ENCODE measurements at regions not wholly inside any gene's neighbourhood (a gene's known extent, or its start where the extent isn't known, plus 50 kb on each side); places are given as distances from the start of the nearest gene placed in this dataset.

DNA sequence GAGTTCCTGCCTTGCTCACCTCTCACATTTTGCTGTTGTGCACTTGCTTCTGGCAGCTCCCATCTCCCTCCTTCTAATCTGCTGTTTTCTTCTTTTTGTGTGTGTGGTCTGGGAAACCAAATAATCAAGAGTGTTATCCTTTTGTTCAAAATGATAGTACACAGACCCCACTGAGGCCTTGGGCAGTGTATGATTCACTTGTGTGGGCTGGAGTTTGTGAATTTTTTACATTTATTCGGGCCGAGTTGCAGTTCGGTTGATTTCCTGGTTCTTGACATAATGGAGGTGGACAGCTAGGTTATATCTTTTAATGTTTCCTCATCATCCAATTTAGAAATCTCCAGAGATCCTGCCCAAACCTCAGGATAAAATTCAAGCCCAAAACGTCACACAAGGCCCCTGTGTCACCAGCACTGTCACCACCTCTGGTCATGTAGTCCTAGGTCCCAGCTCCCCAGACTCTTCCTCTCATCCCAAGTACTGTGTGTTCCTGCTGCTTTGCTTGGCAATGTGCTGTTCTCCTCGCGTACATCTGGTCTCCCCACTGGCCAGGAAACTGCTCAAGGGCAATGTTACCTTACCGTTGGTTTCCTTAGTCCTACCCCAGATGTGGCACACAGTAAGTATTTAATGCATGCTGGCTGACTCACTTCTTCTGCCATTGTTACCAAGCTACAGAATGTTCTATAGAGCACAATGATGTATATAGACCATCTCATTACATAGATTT is 55.7 kb upstream of the PHACTR2 start:
- DNase-seq = no peak

DNA sequence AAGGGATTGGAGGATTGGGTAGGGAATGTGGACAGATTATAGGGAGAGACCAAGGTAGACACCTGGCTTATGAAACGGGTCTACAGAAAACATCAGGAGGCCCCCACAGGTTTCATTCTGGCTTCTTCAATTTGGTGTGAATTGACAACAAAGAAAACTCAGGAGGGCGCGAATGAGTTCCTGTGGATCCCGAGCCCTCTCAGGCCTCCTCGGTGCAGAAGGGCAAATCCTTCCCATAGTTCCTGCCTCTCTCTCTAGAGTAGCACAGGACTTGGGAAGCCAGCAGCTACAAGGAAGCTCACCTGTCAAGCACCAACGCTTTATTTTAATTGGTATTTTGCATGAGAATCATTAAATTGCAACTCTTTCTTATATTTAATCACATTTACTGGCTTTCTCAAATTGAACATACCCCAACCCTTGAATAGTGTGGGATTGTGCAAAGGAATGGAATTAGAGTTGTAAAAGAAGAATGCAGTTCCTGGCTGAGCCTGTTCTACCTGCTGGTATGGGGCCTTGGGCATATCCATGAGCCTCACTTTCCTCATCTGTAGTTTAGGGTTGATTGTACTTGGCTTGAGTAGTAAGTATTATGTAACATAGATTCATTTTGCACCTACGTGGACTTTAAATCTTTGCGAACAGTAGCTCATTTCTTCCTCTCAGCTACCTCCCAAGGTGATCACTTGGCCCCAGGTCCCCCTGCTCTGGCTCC is 56.4 kb upstream of the PHACTR2 start:
- DNase-seq = no peak

DNA sequence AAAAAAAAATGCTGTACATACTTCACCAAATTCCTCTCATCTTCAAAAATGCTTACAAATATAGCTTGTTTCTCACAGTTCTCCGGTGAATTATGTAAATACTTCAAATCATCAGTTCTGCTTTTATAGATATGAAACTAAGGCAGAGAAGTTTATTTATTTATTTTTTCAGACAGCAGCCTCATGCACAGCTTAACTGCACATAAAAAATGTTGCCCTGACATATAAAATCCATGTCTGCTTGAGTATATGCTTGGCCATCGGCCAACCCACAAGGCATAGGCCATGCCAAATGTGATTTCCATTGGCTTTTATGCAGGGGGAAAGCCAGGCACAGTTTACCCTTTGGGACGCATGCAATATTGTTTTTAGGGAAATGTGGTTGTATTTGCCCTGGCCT is 57.3 kb upstream of the PHACTR2 start:
- DNase-seq = no peak

DNA sequence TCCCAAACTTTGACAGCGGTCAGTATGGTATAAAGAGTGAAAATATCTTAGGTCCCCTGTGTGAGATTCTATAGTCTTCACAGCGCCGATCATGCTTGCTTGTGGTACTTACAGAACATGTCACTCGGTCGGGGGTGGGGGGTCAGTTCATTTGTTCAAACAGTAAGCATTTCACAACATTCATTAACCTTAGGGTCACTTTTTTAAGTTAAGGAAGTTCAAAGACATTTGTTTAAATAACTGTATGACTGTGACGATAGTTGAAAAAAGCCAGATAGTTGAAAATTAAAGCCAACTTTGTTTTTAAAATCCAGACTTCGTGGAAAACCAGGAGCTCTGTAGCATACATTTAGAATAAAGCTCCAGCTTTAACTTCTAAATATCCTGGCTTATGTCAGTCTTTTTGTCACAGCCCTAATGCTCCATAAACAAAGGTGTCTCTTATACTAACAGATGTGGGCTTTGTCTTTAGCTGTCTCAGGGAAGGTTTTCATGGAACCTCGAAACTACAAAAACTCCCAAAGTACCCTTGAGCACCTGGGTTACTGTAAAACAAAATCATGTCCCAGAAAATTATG is 57.9 kb upstream of the PHACTR2 start:
- DNase-seq = no peak

DNA sequence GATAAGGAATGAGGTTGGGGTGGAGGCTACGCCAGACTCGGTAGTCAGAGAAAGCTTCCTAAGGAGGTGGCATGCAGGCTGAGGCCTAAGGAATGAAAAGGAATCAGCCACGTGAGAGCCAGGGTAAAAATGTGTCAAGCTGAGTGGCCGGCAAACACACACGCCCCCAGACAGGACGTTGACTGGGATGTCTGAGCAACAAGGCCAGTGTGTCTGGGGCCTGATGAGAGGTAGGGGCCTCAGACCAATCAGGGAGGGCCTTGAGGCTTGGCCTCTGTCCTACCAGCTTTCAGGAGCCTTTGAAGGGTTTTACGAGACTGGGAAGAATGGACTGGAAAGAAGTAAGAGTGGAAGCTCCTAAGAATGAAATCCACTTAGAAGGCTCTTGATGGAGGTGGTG is 61.0 kb upstream of the PHACTR2 start:
- no peak for DNase-seq

DNA sequence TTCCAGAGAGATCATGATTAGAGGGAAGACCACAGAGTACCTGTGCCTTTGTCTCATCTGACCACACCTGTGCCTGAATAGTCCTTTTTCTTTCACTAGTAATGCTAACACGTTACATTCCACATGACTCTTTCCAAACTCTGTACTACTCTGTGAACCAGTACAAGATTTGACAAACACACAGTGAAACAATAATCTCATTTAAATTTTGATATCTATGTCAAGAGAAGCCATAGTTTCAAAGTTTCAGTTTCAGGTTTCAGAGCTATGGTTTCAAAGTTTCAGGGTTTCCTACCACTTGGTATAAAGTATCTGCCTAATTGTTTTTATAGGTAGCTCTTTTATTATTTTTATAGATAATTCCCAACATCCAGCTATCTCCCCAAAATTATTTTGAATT is 62.0 kb upstream of the PHACTR2 start:
- no peak for DNase-seq

DNA sequence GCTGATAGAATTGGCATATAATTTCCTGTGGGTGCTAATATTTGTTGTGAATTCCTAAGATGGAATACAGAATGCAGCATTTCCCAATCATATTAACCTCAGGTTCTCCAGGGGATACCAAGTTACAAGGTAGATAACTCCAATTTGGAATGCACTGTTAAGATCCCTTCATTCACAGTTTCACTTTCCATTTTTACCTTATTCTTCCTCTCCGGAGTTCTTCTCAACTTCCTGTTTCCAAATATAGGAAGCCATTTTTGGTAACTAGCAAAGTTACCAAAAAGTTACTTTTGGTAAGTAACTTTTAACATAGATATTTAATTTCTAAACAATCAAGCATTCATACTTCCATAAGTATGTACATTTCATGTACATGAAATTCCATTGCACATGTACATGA is 63.5 kb upstream of the PHACTR2 start:
- DNase-seq = no peak

DNA sequence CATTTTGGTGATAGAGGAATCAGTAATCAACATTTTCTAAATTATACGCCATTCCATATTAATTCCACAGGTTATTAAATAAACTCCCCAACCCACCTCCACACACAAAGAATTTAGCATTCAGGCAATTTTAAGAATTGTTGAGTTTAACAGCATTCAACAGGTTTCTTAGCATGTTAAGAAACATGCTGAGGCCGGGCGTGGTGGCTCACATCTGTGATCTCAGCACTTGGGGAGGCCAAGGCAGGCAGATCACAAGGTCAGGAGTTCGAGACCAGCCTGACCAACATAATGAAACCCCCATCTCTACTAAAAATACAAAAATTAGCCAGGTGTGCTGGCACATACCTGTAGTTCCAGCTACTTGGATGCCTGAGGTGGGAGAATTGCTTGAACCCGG is 64.0 kb upstream of the PHACTR2 start:
- no peak for DNase-seq

DNA sequence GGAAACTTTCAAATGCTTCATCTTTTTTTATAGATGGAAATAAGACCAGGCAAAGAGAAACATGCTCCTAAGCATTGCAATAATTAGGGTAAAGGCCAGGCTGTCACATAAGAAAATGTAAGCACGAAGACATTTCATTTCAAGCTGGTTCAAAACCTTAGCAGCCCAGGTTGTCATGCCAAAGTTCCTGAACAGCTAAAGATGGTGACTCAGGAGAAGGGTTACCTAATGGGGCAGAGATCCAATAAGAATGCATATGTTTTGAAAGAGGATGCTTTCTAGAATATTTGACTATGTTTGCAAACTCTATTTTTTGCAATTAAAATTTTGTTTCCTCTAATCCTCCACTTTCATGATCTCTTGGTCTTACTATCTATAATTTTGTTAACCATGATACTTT is 65.6 kb upstream of the PHACTR2 start:
- DNase-seq = no peak

DNA sequence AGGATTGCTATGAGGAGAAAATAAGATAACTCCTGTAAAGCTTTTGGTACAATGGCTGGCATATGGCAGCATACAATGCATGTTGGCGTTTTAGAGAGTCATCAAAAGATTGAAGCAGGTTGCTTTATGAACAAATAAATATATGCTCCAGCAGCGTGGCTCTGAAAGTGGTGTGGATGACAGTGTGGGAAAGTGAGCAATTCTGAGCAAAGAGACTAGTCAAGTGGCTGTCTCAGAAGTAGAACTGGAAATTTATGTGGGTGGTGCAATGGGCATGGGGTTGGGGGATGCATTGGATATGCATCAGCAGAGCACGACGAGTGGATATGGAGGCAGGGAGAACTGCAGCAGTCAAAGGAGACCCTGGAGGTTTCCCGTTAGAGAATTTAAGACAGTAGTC is 66.2 kb upstream of the PHACTR2 start:
- DNase-seq = no peak

DNA sequence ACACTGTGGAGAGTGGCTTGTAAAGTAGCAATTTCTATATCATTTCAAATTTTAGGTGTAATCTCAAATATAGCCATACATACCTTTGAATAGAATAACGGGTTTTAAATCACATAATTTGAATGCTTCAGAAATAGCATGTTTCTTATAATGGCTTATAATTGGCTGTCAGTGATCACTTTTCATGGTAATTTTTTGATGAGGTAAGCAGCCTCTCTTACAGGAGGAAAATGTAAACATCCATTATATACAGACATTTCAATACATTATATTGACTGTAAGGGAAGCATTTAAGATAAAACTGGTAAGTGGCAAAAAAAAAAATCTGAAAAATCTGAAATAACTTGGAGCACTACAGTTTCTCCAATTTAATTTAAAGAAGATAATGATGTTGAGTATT is 67.8 kb upstream of the PHACTR2 start:
- no peak for DNase-seq

DNA sequence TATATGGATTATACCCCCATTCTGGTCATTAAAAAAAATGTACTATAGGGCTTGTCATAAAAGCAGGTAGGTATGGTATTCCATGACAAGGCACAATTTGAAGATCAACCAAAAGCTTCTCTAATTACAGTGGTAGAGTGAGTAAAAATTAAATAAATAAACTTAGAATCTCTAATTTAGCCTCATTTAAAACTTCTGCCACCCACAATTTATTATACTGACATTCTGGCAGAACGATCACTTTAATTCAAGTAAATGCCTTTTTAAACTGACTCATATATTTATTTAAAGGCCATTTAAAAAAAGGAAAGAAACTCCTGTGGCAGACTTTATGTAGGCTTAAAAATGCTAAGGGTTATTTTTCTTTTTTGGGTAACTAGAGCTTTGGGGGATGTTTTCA is 68.3 kb upstream of the PHACTR2 start:
- no peak for DNase-seq

DNA sequence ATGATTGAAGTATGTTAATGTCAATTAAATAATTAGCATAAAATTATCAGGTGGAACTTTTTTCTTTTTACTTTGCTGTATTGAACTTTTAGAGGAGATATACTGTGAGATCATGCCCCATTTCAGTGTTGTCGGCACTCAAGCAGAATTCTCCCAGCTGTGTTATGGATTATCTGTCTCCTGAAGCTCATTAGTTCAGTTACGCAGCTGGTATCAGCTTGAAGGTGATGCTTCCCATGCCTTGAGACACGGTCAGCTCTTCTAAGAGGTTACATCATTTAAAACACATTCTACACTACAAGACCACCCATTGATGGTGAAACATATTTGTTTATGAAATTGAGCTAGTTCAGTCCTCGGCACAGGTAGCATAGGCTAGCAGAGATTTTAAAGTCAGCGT is 68.9 kb upstream of the PHACTR2 start:
- DNase-seq = no peak

DNA sequence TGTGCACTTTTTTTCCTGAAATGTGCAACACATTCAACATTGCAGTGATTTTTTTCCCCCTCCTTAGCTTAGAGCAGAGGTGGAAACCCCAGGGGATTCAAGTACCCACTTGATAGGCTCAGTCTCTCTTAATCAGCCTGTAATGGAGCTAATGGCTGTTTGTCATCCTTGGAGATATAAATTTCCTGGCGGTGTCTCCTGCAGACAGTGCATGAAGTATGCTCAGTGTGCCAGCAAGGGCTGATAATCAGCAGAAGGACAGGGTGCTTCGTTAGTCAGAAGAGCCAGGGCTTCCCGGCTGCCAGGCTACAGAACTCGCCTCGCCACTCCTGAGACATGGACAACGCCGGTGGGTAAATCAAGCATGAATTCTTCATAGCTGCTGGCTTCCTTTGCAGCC is 69.8 kb upstream of the PHACTR2 start:
- no peak for DNase-seq

DNA sequence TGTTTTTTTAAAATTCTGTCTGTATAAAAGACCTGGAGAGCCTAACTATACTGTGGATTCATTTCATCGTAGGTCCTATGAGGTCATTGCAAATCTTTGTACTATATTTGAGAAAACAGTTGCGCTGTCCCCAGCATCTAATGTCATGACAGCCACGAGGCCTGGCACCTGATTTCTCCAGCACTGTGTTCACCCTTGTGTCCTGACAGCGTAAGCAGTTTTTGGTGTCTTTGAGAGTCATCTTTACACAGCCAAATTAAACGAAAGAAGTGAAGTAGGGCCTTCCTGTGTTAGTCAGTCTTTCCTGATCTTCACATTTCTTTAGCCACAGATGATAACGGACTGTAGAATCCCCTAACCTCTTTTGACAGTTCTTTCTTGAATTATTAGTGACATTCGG is 70.6 kb upstream of the PHACTR2 start:
- no peak for DNase-seq

DNA sequence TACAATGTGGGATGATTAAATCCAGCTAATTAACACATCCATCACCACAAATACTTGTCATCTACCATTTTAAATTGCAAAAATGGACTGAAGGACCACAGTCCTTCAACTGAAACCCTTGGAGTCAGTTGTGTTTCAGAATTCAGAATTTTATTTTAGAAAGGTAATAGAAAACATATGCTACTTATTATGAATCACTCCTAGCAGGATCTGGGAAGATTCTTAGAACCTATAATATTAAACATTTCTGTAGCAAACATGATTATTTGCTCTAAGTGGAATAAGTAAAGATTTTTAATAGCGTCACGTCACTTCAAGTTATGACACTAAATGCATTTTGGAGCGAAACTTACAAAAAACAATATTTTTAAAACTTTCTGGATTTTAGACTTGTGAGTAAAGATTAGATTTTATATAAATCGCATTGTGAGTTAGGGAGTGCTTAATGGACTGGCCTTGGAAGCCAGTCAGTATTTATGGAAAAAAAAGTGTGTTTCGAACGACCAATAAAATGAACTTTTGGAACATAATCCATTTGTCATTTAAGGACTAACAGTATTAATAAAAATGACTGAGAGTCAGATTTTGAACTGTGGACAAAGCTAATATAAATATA is 71.8 kb upstream of the PHACTR2 start:
- no peak for DNase-seq

DNA sequence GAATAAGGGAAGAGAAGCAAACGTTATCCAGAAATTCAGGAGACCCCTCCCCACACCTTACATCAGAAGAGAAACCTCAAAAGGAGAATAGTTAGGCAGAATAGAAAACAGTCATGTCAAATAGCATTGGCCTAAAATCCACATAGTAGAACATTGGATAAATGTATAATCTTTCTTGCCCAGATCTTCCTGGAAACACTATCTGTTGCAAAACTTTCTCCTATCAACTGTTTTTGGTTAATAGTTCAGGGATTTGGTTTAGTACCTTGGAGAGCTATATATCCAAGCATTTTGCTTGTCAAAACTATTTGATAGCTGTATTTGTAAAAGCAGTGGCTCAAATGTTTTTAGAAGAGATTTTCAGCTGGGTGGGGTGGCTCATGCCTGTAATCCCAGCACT is 74.3 kb upstream of the PHACTR2 start:
- no peak for DNase-seq

DNA sequence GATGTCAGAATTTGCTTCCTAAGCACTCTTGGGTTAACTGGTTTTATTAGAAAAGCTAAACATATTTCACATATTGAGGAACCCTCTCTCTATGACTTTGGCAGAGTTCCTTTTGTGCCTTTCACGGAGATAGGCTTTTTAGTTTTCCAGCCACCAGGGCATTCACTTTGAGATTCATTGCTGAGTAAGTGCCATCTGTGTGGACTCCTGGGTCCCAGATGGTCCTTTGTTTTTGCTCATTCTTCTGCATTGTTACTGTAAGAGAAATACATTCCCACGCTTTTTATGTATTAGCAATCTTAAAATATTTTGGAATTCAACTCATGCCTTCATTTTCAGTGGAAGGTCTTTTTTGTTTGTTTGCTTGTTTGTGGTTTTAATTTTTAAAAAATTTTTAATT is 76.3 kb upstream of the PHACTR2 start:
- DNase-seq = no peak

DNA sequence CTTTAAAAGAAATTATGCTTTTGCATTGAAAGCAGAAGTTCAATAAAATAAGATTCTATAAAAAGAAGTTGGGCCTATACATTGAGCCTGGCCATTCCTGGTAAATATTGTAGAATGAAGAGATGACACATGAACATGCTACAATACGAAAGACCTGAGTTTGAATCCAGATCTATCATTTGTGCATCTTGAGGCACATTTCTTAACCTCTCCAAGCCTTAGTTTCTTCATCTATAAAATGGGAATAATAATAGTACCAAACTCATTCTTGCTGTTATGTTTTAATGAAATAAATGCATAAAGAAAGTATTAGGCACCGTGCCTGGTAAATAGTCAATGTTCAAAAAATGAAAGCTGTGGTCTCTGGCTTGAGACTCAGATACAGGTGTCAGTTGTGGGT is 76.9 kb upstream of the PHACTR2 start:
- no peak for DNase-seq

DNA sequence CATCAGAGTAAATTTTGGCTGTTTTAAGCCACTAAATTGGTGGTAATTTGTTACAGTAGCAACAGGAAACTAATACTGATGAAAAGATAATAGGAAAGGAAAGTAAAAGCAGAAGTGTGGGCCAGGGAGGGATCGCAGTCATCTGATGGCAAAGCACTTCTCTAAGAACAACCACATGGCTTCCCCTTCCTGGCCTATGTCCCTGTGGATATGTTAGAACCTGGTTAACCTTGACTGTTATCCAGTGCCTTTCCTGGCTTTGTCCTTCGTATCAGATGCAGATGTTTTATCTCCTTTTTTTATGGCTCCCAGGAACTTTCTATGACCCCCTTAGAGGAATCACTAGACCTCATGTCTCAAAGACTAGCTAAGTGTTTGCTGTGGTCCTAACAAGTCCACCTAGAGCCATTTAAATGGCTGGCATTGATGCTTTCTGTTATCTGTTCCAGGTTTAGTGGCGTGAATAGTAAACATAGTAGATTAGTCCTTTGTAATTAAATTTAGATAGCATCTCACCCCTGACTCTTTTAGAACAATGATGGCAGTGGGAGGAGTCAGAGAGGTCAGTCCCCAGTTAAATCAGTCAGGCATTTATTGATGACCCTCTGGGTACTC is 79.2 kb upstream of the PHACTR2 start:
- no peak for DNase-seq

DNA sequence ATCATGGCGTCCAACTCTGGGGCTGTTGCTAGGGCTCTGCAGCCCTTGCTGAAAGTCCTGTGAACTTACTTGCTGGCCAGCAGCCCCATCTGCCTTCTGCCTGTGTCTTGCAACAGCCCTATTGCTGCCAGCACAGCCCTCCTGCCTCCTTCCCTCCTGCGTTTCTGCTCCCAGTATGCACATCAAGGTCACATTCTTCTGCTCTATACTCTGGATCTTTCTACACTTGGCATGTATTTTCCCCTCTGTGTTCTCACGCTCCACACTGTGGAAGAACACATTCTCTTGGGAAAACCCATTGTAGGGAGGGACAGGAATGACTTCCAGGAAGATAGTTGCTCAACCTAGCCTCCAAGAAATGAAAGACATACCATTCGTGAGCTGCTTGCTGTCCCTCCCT is 80.9 kb upstream of the PHACTR2 start:
- DNase-seq = no peak

DNA sequence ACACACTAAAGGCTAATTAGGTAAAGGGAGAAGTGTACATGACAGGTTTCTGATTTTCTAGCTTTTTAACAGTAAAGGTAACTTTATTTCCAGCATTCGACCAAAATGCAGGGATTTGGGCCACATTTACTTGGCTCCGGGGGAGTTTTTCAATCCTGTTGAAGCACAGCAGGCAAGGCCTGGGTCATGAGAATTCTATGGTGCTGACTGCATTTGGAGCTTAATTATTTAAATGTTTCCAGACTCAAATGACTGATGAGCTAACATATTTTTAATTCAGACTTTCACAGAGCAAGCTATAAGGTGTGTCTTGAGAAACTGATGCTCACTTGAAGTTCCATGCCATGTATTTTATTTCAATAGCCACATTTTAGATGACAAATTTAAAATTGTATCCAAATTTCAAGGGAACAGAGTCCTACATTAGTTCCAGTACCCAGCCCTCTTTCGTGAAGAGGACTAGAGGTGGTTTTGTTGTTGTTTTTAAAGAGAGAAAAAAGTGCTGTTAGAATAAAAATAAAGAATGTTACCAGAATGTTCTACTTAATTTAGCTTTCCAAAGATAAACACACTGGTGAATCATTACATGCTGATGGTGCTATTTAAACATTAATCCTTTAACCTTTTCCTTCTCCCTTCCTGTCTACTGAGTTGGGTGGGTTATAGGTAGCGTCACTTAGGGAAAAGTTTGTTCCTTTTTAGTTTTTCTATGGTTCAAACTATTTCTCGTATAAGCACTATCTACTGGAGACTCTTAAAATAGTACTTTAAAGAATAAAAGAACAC is 82.3 kb upstream of the PHACTR2 start:
- DNase-seq = no peak

DNA sequence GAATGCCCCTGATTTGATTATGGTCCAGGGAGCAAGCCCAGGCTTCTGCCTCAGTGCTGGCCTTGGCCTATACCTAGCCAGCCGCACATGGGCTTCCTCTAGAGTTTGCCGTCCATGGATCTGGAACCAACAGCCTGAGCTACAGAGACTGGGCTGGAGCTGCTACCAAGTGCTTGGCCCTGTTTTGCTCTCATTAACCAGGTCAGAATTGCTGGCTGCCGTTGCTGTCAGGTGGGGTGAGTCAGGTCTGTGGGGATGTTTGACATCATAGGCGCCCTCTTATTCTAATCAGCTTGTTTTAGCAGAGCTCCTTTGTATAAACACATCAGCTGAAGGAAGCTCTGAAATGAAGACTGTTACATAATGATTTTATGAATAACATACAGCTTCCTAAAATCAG is 83.1 kb upstream of the PHACTR2 start:
- no peak for DNase-seq
